ENCODE measurements at regions not wholly inside any gene's neighbourhood (a gene's known extent, or its start where the extent isn't known, plus 50 kb on each side); places are given as distances from the start of the nearest gene placed in this dataset.

GRCh38 chr13:90968166-90968904, 379.2 kb upstream of the MIR17HG start:
- DNase-seq = no peak
- Histone ChIP-seq H3K27ac (no peak overlapping the region), H3K4me3 (no peak overlapping the region), H3K27me3 (no peaks in the 10 kb centered on the region), H3K36me3 (no peaks in the 10 kb centered on the region), H3K4me1 (no peaks in the 10 kb centered on the region), H3K9me3 (peaks cover 0 to 5% (median 0%) of the 10 kb centered on the region in 3 donors)
- TF ChIP-seq POLR2A (IDR thresholded peaks at IDR 0.05) (no peak), CTCF (IDR thresholded peaks at IDR 0.05) (no peak)
- 56 to 60% methylated on average over 2 of the region's 2 CpGs for WGBS, 2 donors
- intact Hi-C loops (cut with DNase I) = no loop called here

DNA sequence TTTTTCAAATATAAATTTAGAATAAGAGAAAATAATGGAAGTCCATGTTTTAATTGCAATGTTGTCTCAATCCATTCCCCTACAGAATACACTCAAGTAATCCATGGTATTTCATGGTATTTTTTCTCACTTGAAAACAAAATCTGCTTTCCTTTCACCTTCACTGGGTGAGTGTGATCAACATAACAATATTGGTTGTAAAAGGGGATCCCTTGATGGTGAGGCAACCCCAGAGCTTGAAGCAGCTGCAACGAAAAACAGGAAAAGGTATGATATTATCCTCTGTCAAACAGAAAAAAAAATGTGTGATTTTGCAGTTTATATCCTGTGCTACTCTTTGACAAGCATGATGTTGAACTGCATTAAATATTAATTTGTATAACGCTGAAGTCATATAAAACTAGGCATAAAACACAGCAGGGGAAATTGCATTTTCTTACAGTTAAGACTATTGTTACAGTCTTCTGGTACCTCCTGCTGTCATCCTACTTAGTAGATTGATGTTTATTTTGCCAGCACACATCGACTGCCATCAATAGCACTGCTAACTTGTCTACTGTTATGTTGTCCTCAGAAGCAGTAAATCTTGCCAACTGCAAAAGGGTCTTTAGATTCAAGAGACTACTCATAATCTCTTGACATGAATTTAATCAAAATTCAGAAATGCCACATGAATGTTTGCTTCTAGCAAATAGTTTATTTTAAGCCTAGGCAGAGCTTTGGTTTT, 373.1 kb upstream of the MIR17HG start:
- H3K9me3 ChIP-seq = no peaks in the 10 kb centered on the region
- DNase-seq = no peak
- H3K27ac ChIP-seq = no peak overlapping the region
- WGBS, 2 donors = 8 to 16% methylated on average over 3 of the region's 3 CpGs
- no peaks in the 10 kb centered on the region for H3K27me3 ChIP-seq
- intact Hi-C loops (cut with DNase I) = no loop called here
- H3K4me3 ChIP-seq = no peak overlapping the region
- H3K4me1 ChIP-seq = no peaks in the 10 kb centered on the region
- no peaks in the 10 kb centered on the region for H3K36me3 ChIP-seq
- no peak for TF ChIP-seq POLR2A (IDR thresholded peaks at IDR 0.05)

GRCh38 chr13:90979059-90979458, 368.4 kb upstream of the MIR17HG start:
- H3K4me3 ChIP-seq = no peak overlapping the region
- 62 to 75% methylated on average over 3 of the region's 3 CpGs for WGBS, 2 donors
- H3K27me3 ChIP-seq = no peaks in the 10 kb centered on the region
- no peaks in the 10 kb centered on the region for H3K9me3 ChIP-seq
- intact Hi-C loops (cut with DNase I) = no loop called here
- no peak for TF ChIP-seq CTCF (IDR thresholded peaks at IDR 0.05)
- TF ChIP-seq POLR2A (IDR thresholded peaks at IDR 0.05) = no peak
- H3K36me3 ChIP-seq = no peaks in the 10 kb centered on the region
- no peaks in the 10 kb centered on the region for H3K4me1 ChIP-seq
- no peak overlapping the region for H3K27ac ChIP-seq
- DNase-seq = no peak

DNA sequence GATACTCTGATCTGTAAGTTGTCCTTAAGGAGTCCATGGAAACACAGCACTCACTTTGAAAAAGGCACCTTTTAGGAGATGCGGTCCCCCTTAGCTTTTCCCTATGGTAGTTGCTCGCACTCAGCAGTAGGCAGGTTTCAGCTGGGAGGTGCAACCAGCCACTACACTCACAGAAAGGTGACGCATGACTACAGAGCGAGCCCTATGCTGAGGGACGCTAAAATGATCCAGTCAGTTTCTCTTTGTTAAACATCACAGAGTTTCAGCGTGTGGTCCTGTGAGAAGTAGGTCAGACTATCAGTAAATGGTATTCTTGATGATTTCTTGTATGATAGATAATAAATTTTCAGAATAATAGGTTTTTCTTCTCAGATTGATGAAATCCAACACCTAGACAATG, 362.7 kb upstream of the MIR17HG start:
- DNase-seq = no peak
- no peak for TF ChIP-seq POLR2A (IDR thresholded peaks at IDR 0.05)
- WGBS, 2 donors = 86 to 91% methylated on average over 5 to 6 of the region's 6 CpGs
- no peaks in the 10 kb centered on the region for H3K27me3 ChIP-seq
- no peak overlapping the region for H3K27ac ChIP-seq
- no peaks in the 10 kb centered on the region for H3K4me1 ChIP-seq
- H3K36me3 ChIP-seq = no peaks in the 10 kb centered on the region
- no peaks in the 10 kb centered on the region for H3K9me3 ChIP-seq
- intact Hi-C loops (cut with DNase I) = no loop called here
- H3K4me3 ChIP-seq = no peak overlapping the region

DNA sequence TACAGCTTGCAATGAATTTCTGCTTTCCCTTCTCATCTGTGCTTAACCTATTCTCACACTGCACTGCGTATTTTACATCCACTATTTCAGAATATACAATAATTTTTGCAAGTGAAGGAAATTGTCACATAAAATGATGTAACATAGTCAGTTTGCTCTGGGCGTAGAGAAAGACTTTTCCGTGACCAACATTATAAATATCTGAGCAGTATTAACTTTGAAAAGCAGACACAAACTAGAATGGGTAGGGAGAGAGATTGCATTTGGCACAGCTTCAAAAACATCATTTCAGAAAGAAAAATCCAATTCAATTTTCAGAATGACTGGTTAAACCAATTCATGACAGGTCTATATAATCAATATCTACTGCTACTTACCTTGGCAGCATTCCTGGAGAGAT, 352.5 kb upstream of the MIR17HG start:
- Histone ChIP-seq H3K4me3 (no peak overlapping the region), H3K4me1 (no peaks in the 10 kb centered on the region), H3K27me3 (no peaks in the 10 kb centered on the region), H3K9me3 (no peaks in the 10 kb centered on the region), H3K27ac (no peak overlapping the region), H3K36me3 (no peaks in the 10 kb centered on the region)
- intact Hi-C loops (cut with DNase I) = no loop called here
- DNase-seq = no peak
- 75 to 80% methylated on average over 3 of the region's 3 CpGs for WGBS, 2 donors
- TF ChIP-seq CTCF (IDR thresholded peaks at IDR 0.05) (no peak), POLR2A (IDR thresholded peaks at IDR 0.05) (no peak)

DNA sequence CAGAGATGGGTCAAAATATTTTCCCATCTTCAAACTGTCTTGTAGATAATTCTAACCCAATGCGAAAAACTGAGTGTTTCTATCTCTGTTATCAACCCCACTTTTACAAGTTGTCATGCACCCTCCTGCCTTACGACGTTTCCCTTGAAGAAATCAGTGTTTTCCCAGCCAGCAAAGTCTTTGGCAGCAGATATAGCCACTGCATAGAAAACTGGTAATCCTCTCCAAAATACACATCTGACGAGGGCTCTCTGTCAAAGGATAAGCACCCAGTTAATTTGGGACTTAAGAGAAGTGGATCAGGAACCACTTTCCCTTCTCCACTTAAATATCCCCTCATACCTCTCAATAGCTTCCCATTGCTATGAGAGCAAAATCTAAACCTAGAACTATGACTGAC, 351.9 kb upstream of the MIR17HG start:
- no peak for DNase-seq
- Histone ChIP-seq H3K4me1 (no peaks in the 10 kb centered on the region), H3K27ac (no peak overlapping the region), H3K36me3 (no peaks in the 10 kb centered on the region), H3K9me3 (no peaks in the 10 kb centered on the region), H3K27me3 (no peaks in the 10 kb centered on the region), H3K4me3 (no peak overlapping the region)
- no peak for TF ChIP-seq CTCF (IDR thresholded peaks at IDR 0.05)
- no peak for TF ChIP-seq POLR2A (IDR thresholded peaks at IDR 0.05)
- intact Hi-C loops (cut with DNase I) = no loop called here
- WGBS, 2 donors = 48 to 66% methylated on average over 4 of the region's 4 CpGs

Data from esophagus squamous epithelium (tissue), 5 donors.